Spleen (tissue), 11 donors: ENCODE measurements at regions not wholly inside any gene's neighbourhood (a gene's known extent, or its start where the extent isn't known, plus 50 kb on each side); places are given as distances from the start of the nearest gene placed in this dataset.

Experiments
- DNase-seq: peaks from one replicate; pipeline ENCODE4 v3.0.0-alpha.2; 2020
- H3K27ac ChIP-seq, 8 donors: fragments of 200-600 bp; sonication (generic) in 7 of 8; 1 replicate in 4 of 8; 2 replicates in 4 of 8; pipeline versions ENCODE4 v1.5.0 to v1.8.0; 2016 to 2021; ENCODE audit warnings: inconsistent platforms in 4 of 8, mild to moderate bottlenecking in 4 of 8, moderate library complexity in 1 of 8
- H3K27me3 ChIP-seq, 7 donors: fragments of 200-600 bp; sonication (generic) in 6 of 7; replicated peaks in 1 of 7; 1 replicate in 4 of 7; 2 replicates in 3 of 7; pipeline versions ENCODE4 v1.5.0 to v1.8.0; 2016 to 2021; ENCODE audit warnings: inconsistent platforms in 3 of 7, mild to moderate bottlenecking in 1 of 7
- H3K36me3 ChIP-seq, 6 donors: fragments of 200-600 bp; sonication (generic) in 5 of 6; 1 replicate in 4 of 6; 2 replicates in 2 of 6; pipeline versions ENCODE4 v1.5.0 to v1.8.0; 2016 to 2021; ENCODE audit warnings: inconsistent platforms in 2 of 6
- H3K4me1 ChIP-seq, 6 donors: fragments of 200-600 bp; sonication (generic) in 5 of 6; 1 replicate in 3 of 6; 2 replicates in 3 of 6; pipeline versions ENCODE4 v1.5.0 to v1.8.0; 2016 to 2021; ENCODE audit warnings: inconsistent platforms in 3 of 6
- H3K4me3 ChIP-seq, 8 donors: fragments of 200-600 bp; sonication (generic) in 7 of 8; 1 replicate in 4 of 8; 2 replicates in 4 of 8; pipeline versions ENCODE4 v1.5.0 to v1.8.0; 2016 to 2021; ENCODE audit warnings: inconsistent platforms in 4 of 8, mild to moderate bottlenecking in 4 of 8, moderate library complexity in 2 of 8
- H3K9me3 ChIP-seq, 8 donors: fragments of 200-600 bp; sonication (generic) in 7 of 8; 1 replicate in 4 of 8; 2 replicates in 4 of 8; pipeline versions ENCODE4 v1.5.0 to v1.8.0; 2016 to 2021; ENCODE audit warnings: inconsistent platforms in 4 of 8
- POLR2A ChIP-seq, 3 donors: fragments of 450-650 bp; IDR thresholded peaks; one replicate each; pipeline ENCODE4 v1.5.1; 2017; ENCODE audit warnings: antibody characterized with exemption in 3 of 3, mild to moderate bottlenecking in 1 of 3
- POLR2AphosphoS5 ChIP-seq, 3 donors: sonication (generic); formaldehyde crosslinking; IDR thresholded peaks; one replicate each; pipeline ENCODE4 v1.5.1; 2017; ENCODE audit warnings: antibody characterized with exemption in 3 of 3
- WGBS, 5 donors: extraction: QIAGEN DNeasy Blood & Tissue Kit in 3 of 5; methylation state at CpG; one replicate each; pipeline versions ENCODE4 v1.1.5 to v1.1.7; 2013 to 2018; 5-methylcytosine and 5-hydroxymethylcytosine counted together
- intact Hi-C: fragments of 100-400 bp; cut with DNase I; formaldehyde crosslinking; loops from one replicate; pipeline ENCODE4 v1.15.0; 2023; ENCODE audit warnings: low total_unique reads
- TF ChIP-seq, protein P1 (sequence below), 11 experiments: fragments of 200-600 bp in 7 of 11; fragments of 450-650 bp in 4 of 11; sonication (generic) in 4 of 11; IDR thresholded peaks in 8 of 11; conservative IDR thresholded peaks in 3 of 11; 1 replicate in 7 of 11; 2 replicates in 4 of 11; pipeline versions ENCODE4 v1.4.0 to v1.8.0; 2016 to 2021; ENCODE audit warnings: antibody characterized with exemption in 11 of 11, inconsistent platforms in 4 of 11, mild to moderate bottlenecking in 1 of 11
- donor health status: healthy with polysubstance abuse.
- donor health status: DM: no; HTN: no; CAD: no; lungs with moderate emphysema.
- donor health status: DM: no; HTN: no; CAD: no.
- donor health status: Bipolar disorder and iron deficiency.
- donor health status: healthy.
- donor health status: DM: no; HTN: no; CAD: no.
- donor health status: DM: yes; HTN: yes; CAD: no.

DNA sequence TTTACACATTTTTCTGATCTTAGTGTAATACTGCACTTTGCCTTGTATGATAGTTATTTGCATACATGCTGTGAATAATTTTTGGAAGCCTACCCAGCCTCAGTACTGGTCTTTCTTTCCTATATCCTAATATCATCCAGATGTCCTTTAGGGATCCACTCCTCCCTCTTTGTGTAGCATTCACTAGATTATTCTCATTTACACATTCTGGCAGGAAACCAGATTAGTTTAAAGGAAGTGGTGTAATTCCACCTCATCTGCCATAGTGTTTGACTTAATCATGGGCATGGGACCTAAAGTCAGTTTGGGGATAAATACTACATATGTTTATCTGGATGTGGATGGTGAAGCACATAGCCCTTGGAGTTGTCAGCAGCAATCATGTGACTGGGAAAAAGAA is 444.9 kb upstream of the MAP2 start:
- Histone ChIP-seq H3K4me1 (no peaks in the 10 kb centered on the region), H3K4me3 (no peak overlapping the region), H3K27ac (no peak overlapping the region), H3K36me3 (no peaks in the 10 kb centered on the region), H3K9me3 (no peaks in the 10 kb centered on the region), H3K27me3 (no peaks in the 10 kb centered on the region)
- TF ChIP-seq, protein P1, sequence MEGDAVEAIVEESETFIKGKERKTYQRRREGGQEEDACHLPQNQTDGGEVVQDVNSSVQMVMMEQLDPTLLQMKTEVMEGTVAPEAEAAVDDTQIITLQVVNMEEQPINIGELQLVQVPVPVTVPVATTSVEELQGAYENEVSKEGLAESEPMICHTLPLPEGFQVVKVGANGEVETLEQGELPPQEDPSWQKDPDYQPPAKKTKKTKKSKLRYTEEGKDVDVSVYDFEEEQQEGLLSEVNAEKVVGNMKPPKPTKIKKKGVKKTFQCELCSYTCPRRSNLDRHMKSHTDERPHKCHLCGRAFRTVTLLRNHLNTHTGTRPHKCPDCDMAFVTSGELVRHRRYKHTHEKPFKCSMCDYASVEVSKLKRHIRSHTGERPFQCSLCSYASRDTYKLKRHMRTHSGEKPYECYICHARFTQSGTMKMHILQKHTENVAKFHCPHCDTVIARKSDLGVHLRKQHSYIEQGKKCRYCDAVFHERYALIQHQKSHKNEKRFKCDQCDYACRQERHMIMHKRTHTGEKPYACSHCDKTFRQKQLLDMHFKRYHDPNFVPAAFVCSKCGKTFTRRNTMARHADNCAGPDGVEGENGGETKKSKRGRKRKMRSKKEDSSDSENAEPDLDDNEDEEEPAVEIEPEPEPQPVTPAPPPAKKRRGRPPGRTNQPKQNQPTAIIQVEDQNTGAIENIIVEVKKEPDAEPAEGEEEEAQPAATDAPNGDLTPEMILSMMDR (IDR thresholded peaks at IDR 0.05 in 8 of 11, conservative IDR thresholded peaks at IDR 0.05 in 3 of 11) = no peak
- TF ChIP-seq POLR2AphosphoS5 (IDR thresholded peaks at IDR 0.05) (no peak), POLR2A (IDR thresholded peaks at IDR 0.05) (no peak)
- DNase-seq = no peak
- intact Hi-C loops = no loop called here

GRCh38 chr2:208980321-208980720 is 443.5 kb upstream of the MAP2 start:
- Histone ChIP-seq H3K4me1 (no peaks in the 10 kb centered on the region), H3K36me3 (no peaks in the 10 kb centered on the region), H3K27me3 (no peaks in the 10 kb centered on the region), H3K4me3 (no peak overlapping the region), H3K9me3 (peaks cover 0 to 5% (median 0%) of the 10 kb centered on the region in 8 donors), H3K27ac (no peak overlapping the region)
- TF ChIP-seq POLR2AphosphoS5 (IDR thresholded peaks at IDR 0.05) = no peak
- TF ChIP-seq POLR2A (IDR thresholded peaks at IDR 0.05) = no peak
- TF ChIP-seq, protein P1 (IDR thresholded peaks at IDR 0.05 in 8 of 11, conservative IDR thresholded peaks at IDR 0.05 in 3 of 11) = no peak
- intact Hi-C loops = no loop called here
- DNase-seq = no peak

DNA sequence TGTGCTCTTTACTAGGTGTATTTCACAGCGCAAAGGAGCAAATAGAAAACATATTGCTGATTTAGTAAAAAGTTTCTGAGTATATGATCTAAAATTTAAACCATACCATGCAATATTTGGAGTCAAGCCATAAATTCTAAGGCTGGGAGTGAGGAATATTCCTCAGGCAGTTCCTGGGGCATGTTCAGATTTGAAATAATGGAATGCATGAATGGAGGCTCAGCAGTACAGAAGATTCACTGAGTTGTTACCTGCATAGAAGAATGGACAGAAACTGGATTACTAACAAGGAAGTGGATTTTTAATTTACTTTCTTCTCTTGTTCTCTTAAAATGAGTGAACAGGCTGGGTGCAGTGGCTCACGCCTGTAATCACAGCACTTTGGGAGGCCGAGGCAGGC is 441.0 kb upstream of the MAP2 start:
- Histone ChIP-seq H3K4me1 (no peaks in the 10 kb centered on the region), H3K36me3 (no peaks in the 10 kb centered on the region), H3K9me3 (peaks cover 0 to 5% (median under 1%) of the 10 kb centered on the region in 8 donors), H3K27ac (peak overlapping the region in 3 of 8 donors; percentile 8 to 58 (median 37)), H3K4me3 (no peak overlapping the region), H3K27me3 (no peaks in the 10 kb centered on the region)
- no peak for DNase-seq
- 93 to 97% (median 95%) methylated on average over 3 of the region's 3 CpGs for WGBS, 5 donors
- no peak for TF ChIP-seq POLR2AphosphoS5 (IDR thresholded peaks at IDR 0.05)
- TF ChIP-seq, protein P1 (IDR thresholded peaks at IDR 0.05 in 8 of 11, conservative IDR thresholded peaks at IDR 0.05 in 3 of 11) = no peak
- intact Hi-C loops = no loop called here

DNA sequence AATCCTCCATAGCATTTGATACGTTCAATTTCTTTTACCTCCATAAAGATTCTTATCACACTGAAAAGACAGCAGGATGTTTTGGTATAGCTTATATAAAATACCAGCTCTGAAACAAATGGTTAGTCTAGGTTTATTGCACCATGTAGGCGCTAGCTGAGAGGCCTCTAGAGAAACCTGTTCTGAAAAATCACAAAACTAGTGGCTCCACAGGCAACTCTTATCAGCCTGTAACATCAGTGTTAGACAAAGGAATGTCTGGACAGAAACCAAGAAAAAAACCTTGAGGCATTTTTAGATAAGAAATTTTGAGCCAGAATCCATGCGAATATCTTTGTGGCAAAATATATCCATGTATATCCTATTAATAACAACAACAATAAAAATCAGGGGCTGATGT is 440.4 kb upstream of the MAP2 start:
- 72 to 83% (median 77%) methylated on average over 3 of the region's 3 CpGs for WGBS, 5 donors
- Histone ChIP-seq H3K27ac (peak overlapping the region in 5 of 8 donors; percentile 0 to 65 (median 37)), H3K4me1 (no peaks in the 10 kb centered on the region), H3K36me3 (no peaks in the 10 kb centered on the region), H3K4me3 (no peak overlapping the region), H3K9me3 (peaks cover 0 to 8% (median 2%) of the 10 kb centered on the region in 8 donors), H3K27me3 (no peaks in the 10 kb centered on the region)
- no peak for DNase-seq
- TF ChIP-seq POLR2A (IDR thresholded peaks at IDR 0.05) (no peak), POLR2AphosphoS5 (IDR thresholded peaks at IDR 0.05) (no peak)
- TF ChIP-seq, protein P1 (IDR thresholded peaks at IDR 0.05 in 8 of 11, conservative IDR thresholded peaks at IDR 0.05 in 3 of 11) = no peak
- intact Hi-C loops = no loop called here
